Forelimb muscle (tissue), 1 donor: ENCODE measurements at regions not wholly inside any gene's neighbourhood (a gene's known extent, or its start where the extent isn't known, plus 50 kb on each side); places are given as distances from the start of the nearest gene placed in this dataset.
A peak's percentile ranks its signal among the peaks of the same experiment; 100 is the strongest.

Experiments used
- DNase-seq: peaks from one replicate; pipeline ENCODE4 v3.0.0-alpha.2; 2013; ENCODE audit warnings: low read depth

GRCh38 chr5:68793993-68794392 lies 299.8 kb upstream of the SLC30A5 start:
- no peak for DNase-seq

DNA sequence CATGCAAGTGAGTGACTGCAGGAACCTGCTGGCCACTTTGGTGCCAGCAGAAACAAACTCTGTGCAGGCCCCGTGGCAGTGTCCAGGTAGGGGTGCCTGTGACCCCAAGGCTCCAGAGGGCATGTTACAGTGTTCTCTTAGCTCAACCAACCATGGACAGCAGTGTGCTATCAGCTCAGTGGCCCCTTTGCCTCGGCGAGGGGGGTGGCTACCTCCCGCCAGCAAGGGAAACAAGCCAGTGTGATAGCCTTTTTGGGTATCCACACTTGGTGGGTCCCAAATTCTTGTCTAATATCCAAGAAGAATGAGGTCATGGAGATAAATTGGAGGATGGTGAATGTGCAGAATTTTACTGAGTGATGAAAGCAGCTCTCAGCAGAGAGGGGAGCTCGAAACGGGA lies 298.6 kb upstream of the SLC30A5 start:
- DNase-seq = no peak

DNA sequence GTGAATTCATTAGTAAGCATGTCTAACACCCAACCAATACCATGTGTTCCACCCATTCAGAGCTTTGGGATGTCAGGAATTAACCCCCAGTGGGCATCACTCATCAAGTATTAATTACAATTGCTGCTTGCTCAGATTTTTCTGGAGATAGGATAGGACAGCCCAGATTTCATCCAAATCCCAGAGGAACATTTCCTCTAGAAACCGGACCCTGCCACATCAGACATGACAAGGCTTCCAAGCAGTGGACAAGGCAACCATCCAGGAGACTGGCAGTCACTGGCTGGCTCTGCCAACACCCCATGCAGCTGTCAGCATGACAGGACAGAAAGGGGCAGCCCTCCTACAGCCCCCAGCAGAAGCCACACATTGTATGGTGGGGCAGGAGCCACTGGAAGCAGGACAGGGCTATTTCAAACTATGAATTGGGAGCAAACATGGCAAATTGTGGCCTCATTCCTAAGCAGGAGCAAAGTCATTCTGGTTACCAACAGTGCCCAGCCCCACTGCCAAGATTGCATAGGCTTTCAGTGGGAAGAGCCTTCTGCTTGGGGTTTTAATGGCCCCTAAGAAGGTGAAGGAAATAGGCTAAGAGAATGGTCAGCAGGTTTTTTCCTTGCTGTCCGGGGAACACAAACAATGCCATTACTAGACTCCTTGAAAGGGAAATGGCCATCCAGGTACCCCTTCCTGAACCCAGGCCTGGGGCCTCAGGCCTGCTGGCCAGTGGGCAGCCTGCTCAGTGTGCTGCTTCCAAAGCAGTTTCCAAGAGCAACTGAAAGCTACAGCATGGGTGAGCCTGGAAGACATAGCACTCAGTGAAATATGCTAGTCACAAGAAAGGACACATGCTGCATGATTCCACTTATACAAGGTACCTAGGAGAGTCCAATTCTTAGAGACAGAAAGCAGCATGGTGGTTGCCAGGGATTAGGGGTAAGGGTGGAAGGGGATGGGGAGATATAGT lies 294.7 kb upstream of the SLC30A5 start:
- no peak for DNase-seq

- DNase-seq = no peak
Observed at GRCh38 chr5:68802430-68802829, 291.4 kb upstream of the SLC30A5 start.

DNA sequence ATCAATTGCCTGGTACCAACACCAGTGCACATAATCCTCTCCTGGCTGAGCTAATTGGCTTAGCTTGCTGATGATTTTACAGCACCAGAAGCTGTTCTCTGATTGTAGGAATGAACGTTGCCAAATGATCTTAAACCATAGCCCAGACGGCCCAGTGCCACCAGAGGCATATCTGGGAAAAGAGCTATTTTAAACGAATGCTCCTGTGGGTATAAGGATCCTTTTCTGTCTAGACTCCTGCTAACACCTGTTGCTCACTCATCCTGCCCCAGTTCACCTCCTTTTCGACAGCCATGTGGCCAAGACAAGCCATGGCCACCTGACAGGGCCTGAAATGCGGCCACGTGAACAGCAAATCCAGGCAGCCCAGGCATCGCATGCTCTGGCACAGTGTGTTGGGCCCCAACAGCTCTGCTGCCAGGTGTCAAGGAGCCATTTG lies 289.9 kb upstream of the SLC30A5 start:
- DNase-seq = no peak

GRCh38 chr5:68804343-68804742 lies 289.5 kb upstream of the SLC30A5 start:
- no peak for DNase-seq

DNA sequence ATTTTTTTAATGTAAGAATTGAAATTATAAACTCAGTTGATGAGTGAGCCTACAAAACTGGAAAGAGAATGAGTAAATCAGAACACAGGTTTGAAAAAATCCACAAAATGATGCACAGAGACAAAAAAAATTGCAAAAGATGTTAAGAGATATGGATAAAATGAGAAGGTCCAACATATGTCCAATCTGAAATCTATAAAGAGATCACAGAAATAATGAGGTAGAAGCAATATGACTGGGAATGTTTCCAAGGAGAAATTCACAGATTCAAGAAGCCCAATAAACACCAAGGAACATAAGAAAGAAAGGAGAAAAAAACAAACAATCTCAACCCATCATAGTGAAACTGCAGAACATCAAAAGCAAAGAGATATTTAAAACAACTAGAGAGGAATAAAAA lies 288.4 kb upstream of the SLC30A5 start:
- no peak for DNase-seq

GRCh38 chr5:68817632-68818031 lies 276.2 kb upstream of the SLC30A5 start:
- DNase-seq = peak; percentile 9

GRCh38 chr5:68818057-68818695 lies 275.6 kb upstream of the SLC30A5 start:
- DNase-seq = no peak

DNA sequence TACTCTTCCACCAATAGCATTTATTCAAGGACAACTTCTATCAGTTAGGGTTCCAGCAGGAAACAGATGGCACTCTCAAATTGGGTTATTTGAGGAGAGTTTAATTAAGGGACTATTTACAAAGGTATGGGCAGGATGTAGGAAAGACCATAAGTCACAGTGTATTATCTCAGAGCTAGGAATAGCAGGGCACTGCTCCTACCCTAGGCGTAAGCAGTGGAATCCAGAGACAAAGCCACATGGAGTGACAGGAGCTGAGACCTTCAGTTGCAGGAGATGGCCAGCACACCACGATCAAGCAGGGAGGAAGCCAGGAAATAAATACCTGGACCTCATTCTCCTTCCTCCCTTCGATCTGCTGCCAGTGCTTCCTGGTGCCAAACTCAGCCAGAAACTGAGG lies 274.9 kb upstream of the SLC30A5 start:
- no peak for DNase-seq

DNA sequence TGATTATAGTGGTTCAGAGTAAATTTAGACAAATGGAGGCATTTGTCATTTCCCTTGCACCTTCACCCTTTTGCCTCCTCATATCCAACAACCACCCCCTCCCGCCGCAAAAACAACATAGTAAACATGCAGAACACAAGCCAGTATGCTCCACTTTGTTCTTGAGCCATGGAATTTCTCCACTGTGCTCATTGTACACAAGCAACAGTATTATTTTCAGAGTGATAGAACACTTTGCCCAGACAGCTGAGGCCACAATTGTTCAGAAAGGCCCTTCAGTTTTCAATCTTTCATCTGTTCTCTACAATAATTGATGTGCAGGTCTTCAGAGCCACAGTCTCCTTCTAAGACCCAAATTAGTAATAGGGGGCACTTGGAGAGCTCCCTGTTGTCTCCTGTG lies 272.8 kb upstream of the SLC30A5 start:
- no peak for DNase-seq

DNA sequence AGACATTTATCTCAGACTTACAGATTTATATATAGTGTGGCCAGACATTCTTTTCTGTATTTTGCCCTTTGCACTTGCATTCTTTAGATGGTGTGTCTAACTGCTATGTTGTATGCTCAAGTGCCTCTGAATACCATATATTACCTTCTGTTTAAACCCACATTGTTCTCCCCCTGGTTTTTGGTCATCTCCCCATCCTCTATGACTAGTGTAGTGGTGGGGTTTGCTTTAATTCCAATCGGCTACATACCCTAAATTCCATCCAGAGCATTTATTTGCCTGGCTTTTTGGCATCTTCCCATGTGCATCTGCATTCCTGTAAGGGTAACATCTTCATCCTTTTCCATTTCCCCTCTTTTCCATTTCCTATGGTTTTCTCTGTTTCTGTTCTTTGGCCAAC lies 271.0 kb upstream of the SLC30A5 start:
- DNase-seq = no peak

DNA sequence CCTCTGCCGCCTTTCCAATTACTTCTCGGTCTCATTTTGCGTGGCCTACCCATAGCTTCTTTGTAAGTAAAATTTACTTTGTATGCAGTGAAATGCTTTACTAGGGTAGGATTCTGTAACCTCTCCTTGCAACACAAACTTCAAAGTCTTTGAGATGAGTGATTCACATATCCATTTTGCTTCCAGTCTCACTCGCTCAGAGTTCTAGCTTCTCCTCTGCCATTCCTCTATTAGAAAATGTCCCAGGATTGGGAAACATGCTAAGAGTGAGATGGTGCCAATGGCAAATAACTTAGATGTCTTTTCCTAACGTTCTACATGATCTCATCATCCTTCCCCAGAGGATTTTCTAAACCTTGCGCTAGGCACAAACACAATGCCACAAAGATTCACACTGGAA lies 270.5 kb upstream of the SLC30A5 start:
- no peak for DNase-seq

- no peak for DNase-seq
Observed at GRCh38 chr5:68830377-68830898, 263.4 kb upstream of the SLC30A5 start.

DNA sequence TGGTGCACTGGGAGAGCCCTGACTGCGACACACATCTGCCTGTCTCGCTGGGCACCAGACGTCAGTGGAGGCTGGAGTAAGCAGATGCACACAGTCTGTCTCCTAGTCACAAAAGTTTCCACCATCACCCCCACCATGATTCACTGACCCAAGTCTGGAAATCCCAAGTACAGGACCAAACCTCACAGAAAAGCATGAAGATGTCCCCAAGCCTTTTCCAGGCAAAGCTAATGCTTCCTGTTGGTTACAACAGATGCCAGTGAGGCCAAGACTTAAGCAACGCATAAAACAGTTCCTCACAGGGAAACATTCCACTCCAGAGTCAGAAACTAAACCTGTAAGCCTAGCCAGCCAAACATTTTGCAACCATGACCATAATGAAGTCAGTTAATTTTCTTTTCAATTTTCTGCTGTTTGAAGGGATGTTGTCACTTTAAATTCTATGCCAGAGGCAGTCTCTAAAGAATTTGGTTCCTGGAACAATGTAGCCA lies 259.3 kb upstream of the SLC30A5 start:
- peak; percentile 11 for DNase-seq

DNA sequence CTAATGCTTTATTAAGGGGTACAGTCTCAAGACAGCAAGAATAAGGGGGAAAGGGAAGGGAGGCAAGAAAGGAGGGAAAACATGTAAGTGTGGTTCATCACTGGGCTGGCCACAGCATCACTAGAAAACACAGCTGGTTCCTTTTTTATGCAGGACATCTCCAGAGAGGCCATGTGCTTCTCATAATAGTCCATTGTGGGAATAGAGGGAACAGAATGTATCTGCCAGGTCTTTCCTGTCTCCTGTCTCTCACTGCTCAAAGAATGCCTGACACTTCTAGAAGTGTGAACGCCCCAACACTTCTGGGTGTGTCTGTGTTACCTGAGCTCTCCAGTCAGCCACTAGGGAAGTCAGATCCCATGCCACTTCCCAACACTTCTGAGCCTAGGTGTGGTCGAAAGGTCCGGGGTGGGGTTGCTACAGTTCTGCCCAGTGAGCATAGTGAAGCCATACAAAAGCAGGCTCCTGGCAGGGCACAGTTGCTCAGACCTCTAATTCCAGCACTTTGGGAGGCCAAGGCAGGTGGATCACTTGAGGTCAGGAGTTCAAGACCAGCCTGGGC lies 255.6 kb upstream of the SLC30A5 start:
- DNase-seq = no peak

DNA sequence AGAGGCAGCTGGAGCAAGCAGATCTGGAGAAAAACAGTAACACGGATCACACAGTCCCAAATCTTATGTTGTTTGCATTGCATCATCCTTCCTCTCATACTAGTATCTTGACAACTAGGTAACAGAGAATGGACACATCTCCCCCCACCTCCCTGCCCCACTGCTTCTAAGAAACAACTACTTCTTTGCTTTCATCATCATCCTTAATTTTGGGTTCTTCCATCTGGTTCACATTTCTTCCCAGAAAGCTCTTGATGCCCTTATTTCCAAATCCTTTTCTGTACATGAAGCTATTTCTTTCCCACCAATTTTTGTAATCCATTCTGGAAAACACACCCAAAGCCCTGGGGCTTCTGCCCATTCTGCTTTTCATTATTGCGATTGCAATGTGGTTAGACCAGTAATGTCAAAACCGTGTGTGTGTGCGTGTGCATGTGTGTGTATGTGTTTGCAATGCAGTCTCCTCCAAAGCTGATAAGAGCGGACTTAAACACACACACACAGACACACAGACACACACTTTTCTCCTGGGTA lies 254.7 kb upstream of the SLC30A5 start:
- no peak for DNase-seq

GRCh38 chr5:68843624-68844364 lies 250.0 kb upstream of the SLC30A5 start:
- no peak for DNase-seq

DNA sequence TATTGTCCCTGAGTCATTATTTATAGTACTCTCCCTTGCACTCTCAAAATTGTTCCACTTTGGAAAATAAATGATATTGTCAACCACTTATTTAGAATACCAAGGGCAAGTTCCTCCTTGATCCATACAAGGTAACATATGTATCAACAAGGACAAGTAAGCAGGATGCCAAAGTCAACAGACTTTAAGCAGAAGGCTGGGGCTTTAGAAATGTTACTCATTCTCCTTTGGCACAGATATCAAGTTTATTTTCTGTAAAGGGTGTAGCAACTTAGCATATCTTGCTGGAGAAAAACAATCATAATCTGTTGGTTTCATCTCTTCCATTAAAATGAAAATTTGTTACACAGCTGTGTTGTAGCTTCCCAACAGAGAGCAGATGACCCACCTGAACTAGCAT lies 248.7 kb upstream of the SLC30A5 start:
- no peak for DNase-seq

DNA sequence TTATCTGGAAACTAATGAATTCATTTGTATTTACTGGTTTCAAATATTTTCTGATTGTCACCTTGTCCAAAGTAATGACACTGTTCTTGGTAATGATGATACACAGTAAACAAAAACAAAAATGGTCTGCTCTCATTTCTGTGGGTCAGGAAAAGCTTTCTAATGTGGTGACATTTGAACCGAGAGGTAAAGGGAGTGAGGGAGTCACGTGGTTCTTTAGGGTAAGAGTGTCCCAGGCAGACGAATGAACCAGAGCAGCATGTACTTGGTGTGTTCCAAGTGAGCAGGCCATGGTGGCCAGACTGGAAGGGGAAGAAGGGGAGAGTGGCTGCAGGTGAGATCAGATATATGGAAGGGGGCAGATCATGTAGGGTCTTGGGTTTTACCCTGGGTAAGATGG lies 247.0 kb upstream of the SLC30A5 start:
- no peak for DNase-seq

DNA sequence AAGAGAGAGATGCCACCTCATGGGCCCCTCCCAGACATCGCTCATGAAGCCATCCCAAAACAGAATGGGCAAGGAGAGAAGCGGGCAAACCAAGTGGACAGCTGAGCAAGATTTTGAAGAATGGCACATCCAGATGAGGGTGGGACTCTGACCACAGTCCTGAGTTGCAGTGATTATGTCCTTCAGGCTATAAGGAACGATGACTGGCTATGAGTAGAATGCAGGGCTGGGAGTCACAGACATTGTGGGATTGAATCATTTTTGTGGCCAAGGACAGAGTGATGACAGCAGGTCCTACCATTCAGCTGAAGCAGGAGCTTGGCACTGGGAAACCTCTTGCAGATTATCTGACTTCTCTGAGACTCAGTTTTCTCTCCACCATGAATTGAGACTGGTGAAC lies 245.7 kb upstream of the SLC30A5 start:
- no peak for DNase-seq
